PC-3 (cell line): ENCODE measurements at regions not wholly inside any gene's neighbourhood (a gene's known extent, or its start where the extent isn't known, plus 50 kb on each side); places are given as distances from the start of the nearest gene placed in this dataset.

Experiments used
- CTCF ChIP-seq: fragments of 300-600 bp; sonication (generic); conservative IDR thresholded peaks from 2 replicates; pipeline ENCODE4 v1.5.1; 2017; ENCODE audit warnings: antibody characterized with exemption, low read depth, mild to moderate bottlenecking, low read length
- EZH2 ChIP-seq: fragments of 300-600 bp; sonication (generic); IDR thresholded peaks from one replicate; pipeline ENCODE4 v1.6.1; 2017; ENCODE audit warnings: antibody characterized with exemption, mild to moderate bottlenecking, low read length; ENCODE audit not compliant: unreplicated experiment
- EZH2phosphoT487 ChIP-seq: fragments of 300-600 bp; sonication (generic); IDR thresholded peaks from 2 replicates; pipeline ENCODE4 v1.6.1; 2018; ENCODE audit warnings: mild to moderate bottlenecking, antibody characterized with exemption, low read length, borderline replicate concordance

GRCh38 chr12:83817730-83818129 is 1094.9 kb downstream of the SLC6A15 start:
- TF ChIP-seq CTCF (no peak), EZH2phosphoT487 (no peak), EZH2 (no peak)
